NCI-H82 (cell line): ENCODE measurements at regions not wholly inside any gene's neighbourhood (a gene's known extent, or its start where the extent isn't known, plus 50 kb on each side); places are given as distances from the start of the nearest gene placed in this dataset.

Experiments used
- DNase-seq: peaks from one replicate; lab custom pipeline; 2025; lab: John Stamatoyannopoulos, UW

GRCh38 chr14:101706509-101707067 lies 54.9 kb upstream of the PPP2R5C start:
- no peak for DNase-seq

GRCh38 chr14:101707068-101707842 lies 54.3 kb upstream of the PPP2R5C start:
- peak; percentile 79 for DNase-seq

GRCh38 chr14:101707863-101708620 lies 53.5 kb upstream of the PPP2R5C start:
- no peak for DNase-seq

- DNase-seq, result peak; percentile 20
Measured at GRCh38 chr14:101708853-101709532, 52.5 kb upstream of the PPP2R5C start.

- DNase-seq, result no peak
Measured at GRCh38 chr14:101709533-101709881, 52.0 kb upstream of the PPP2R5C start.

- no peak for DNase-seq
Measured at GRCh38 chr14:101709962-101710931, 51.3 kb upstream of the PPP2R5C start.

GRCh38 chr14:101711041-101711856 lies 50.3 kb upstream of the PPP2R5C start:
- no peak for DNase-seq
